A549 (cell line): ENCODE measurements at regions not wholly inside any gene's neighbourhood (a gene's known extent, or its start where the extent isn't known, plus 50 kb on each side); places are given as distances from the start of the nearest gene placed in this dataset.

Experiments
- ATAC-seq, 2 experiments: fragments of 200-7000 bp in 1 of 2; fragments of >200 bp in 1 of 2; cut with Nextera tagmentation in 1 of 2; cut with Tn5 transposase in 1 of 2; 3 replicates each; pipeline versions ENCODE4 v1.8.0 to v1.9.1; 2018 to 2020; ENCODE audit warnings: mild to moderate bottlenecking in 1 of 2, moderate library complexity in 1 of 2
- CTCF ChIA-PET: fragments of 300-600 bp; sonication (Branson Sonifier 250); formaldehyde crosslinking; extraction: SDS; loops from one replicate; lab custom pipeline; 2021; ENCODE audit warnings: antibody characterized with exemption, inconsistent platforms; lab: Yijun Ruan, JAX
- POLR2A ChIA-PET: fragments of 350-600 bp; formaldehyde crosslinking; extraction: SDS; loops from one replicate; lab custom pipeline; 2021; ENCODE audit warnings: antibody characterized with exemption, inconsistent platforms; lab: Yijun Ruan, JAX
- DNase-seq, 2 experiments: peaks; one replicate each; pipeline versions ENCODE4 v3.0.0 to v3.0.0-alpha.2; 2011 to 2016; ENCODE audit warnings: low read depth in 1 of 2, low spot score in 1 of 2
- FAIRE-seq: peaks from 2 replicates; lab custom pipeline; 2011; peaks lifted over from hg19 to GRCh38; lab: Jason Lieb, UNC
- H3K27ac ChIP-seq, 2 experiments: fragments of >200 bp; sonication (Bioruptor Twin); formaldehyde crosslinking; 3 replicates each; pipeline ENCODE4 v1.5.1; 2016 to 2017
- H3K4me1 ChIP-seq: fragments of >200 bp; sonication (Bioruptor Twin); formaldehyde crosslinking; 3 replicates; pipeline ENCODE4 v1.6.1; 2016
- H3K4me2 ChIP-seq: fragments of >200 bp; sonication (Bioruptor Twin); formaldehyde crosslinking; 3 replicates; pipeline ENCODE4 v1.6.1; 2016
- H3K4me3 ChIP-seq: fragments of >200 bp; sonication (Bioruptor Twin); formaldehyde crosslinking; 3 replicates; pipeline ENCODE4 v1.5.1; 2016
- H3K9me3 ChIP-seq: fragments of >200 bp; sonication (Bioruptor Twin); formaldehyde crosslinking; 3 replicates; pipeline ENCODE4 v1.6.1; 2016
- ATOH8 ChIP-seq: fragments of 250-450 bp; sonication (Bioruptor Pico); IDR thresholded peaks from 2 replicates; pipeline ENCODE4 v1.5.0; 2020; ENCODE audit warnings: low read depth, mild to moderate bottlenecking, moderate library complexity
- CTCF ChIP-seq: fragments of >200 bp; sonication (Bioruptor Twin); formaldehyde crosslinking; IDR thresholded peaks from 3 replicates; pipeline ENCODE4 v1.5.1; 2016
- EHF ChIP-seq: fragments of 250-450 bp; sonication (Bioruptor Pico); IDR thresholded peaks from 2 replicates; pipeline ENCODE4 v1.5.0; 2020; ENCODE audit warnings: mild to moderate bottlenecking
- ELK1 ChIP-seq: fragments of 150-350 bp; IDR thresholded peaks from 2 replicates; pipeline ENCODE4 v1.6.1; 2014; ENCODE audit warnings: low read depth, mild to moderate bottlenecking, low read length
- ESRRA ChIP-seq: fragments of 150-350 bp; IDR thresholded peaks from 2 replicates; pipeline ENCODE4 v1.6.1; 2014; ENCODE audit warnings: mild to moderate bottlenecking, low read length, borderline replicate concordance
- FOXS1 ChIP-seq: fragments of 250-450 bp; sonication (Bioruptor Pico); IDR thresholded peaks from 2 replicates; pipeline ENCODE4 v1.5.0; 2020; ENCODE audit warnings: mild to moderate bottlenecking, moderate library complexity
- GATA3 ChIP-seq: IDR thresholded peaks from 2 replicates; pipeline ENCODE4 v1.6.1; 2012; ENCODE audit warnings: borderline replicate concordance
- HDAC2 ChIP-seq: fragments of 200-600 bp; sonication (generic); IDR thresholded peaks from 2 replicates; pipeline ENCODE4 v1.6.1; 2016
- HOXA7 ChIP-seq: fragments of 250-450 bp; sonication (Bioruptor Pico); IDR thresholded peaks from 2 replicates; pipeline ENCODE4 v1.5.0; 2020; ENCODE audit warnings: mild to moderate bottlenecking, moderate library complexity
- HOXB13 ChIP-seq: fragments of 250-450 bp; sonication (Bioruptor Pico); IDR thresholded peaks from 2 replicates; pipeline ENCODE4 v1.5.0; 2020; ENCODE audit warnings: low read depth, mild to moderate bottlenecking, moderate library complexity
- HOXB5 ChIP-seq: fragments of 250-450 bp; sonication (Bioruptor Pico); IDR thresholded peaks from 2 replicates; pipeline ENCODE4 v1.5.0; 2020; ENCODE audit warnings: mild to moderate bottlenecking, moderate library complexity
- JUN ChIP-seq, 2 experiments: fragments of >200 bp; sonication (Bioruptor Twin); formaldehyde crosslinking; IDR thresholded peaks; 2 replicates in 1 of 2; 3 replicates in 1 of 2; pipeline ENCODE4 v1.6.1; 2016 to 2017
- JUNB ChIP-seq: fragments of >200 bp; sonication (Bioruptor Twin); formaldehyde crosslinking; IDR thresholded peaks from 2 replicates; pipeline ENCODE4 v1.6.1; 2016
- KDM5A ChIP-seq: fragments of 200-600 bp; sonication (generic); IDR thresholded peaks from 2 replicates; pipeline ENCODE4 v1.6.1; 2016; ENCODE audit warnings: antibody characterized with exemption, mild to moderate bottlenecking
- PBX3 ChIP-seq: IDR thresholded peaks from 2 replicates; pipeline ENCODE4 v1.6.1; 2012
- PHF8 ChIP-seq: fragments of 200-600 bp; sonication (generic); IDR thresholded peaks from 2 replicates; pipeline ENCODE4 v1.6.1; 2016; ENCODE audit warnings: low read depth, mild to moderate bottlenecking, antibody characterized with exemption, moderate library complexity, borderline replicate concordance
- POLR2A ChIP-seq: IDR thresholded peaks from 2 replicates; pipeline ENCODE4 v1.6.1; 2012; ENCODE audit warnings: mild to moderate bottlenecking, low read length
- RARB ChIP-seq: fragments of 250-450 bp; sonication (Bioruptor Pico); IDR thresholded peaks from 2 replicates; pipeline ENCODE4 v1.8.0; 2021; ENCODE audit warnings: mild to moderate bottlenecking, moderate library complexity
- RCOR1 ChIP-seq: fragments of 150-350 bp; IDR thresholded peaks from 2 replicates; pipeline ENCODE4 v1.6.1; 2014; ENCODE audit warnings: antibody characterized with exemption, low read length, low read depth
- REST ChIP-seq: fragments of 200-600 bp; sonication (generic); IDR thresholded peaks from 2 replicates; pipeline ENCODE4 v1.6.1; 2016; ENCODE audit warnings: antibody characterized with exemption, mild to moderate bottlenecking, moderate library complexity
- RNF2 ChIP-seq: fragments of 200-600 bp; sonication (generic); IDR thresholded peaks from 2 replicates; pipeline ENCODE4 v1.6.1; 2016; ENCODE audit warnings: low read depth, mild to moderate bottlenecking, antibody characterized with exemption, moderate library complexity, borderline replicate concordance
- SMC3 ChIP-seq: fragments of >200 bp; sonication (Bioruptor Twin); formaldehyde crosslinking; IDR thresholded peaks from 3 replicates; pipeline ENCODE4 v1.6.1; 2018; ENCODE audit warnings: inconsistent platforms
- TP53 ChIP-seq: fragments of 250-450 bp; sonication (Bioruptor Pico); IDR thresholded peaks from 2 replicates; pipeline ENCODE4 v1.5.0; 2021; ENCODE audit warnings: mild to moderate bottlenecking, moderate library complexity
- ZC3H11A ChIP-seq: fragments of 450-650 bp; IDR thresholded peaks from 2 replicates; pipeline ENCODE4 v1.6.1; 2014; ENCODE audit warnings: antibody characterized with exemption, mild to moderate bottlenecking
- ZFP36 ChIP-seq: fragments of 450-650 bp; IDR thresholded peaks from 2 replicates; pipeline ENCODE4 v1.6.1; 2014; ENCODE audit warnings: borderline replicate concordance; ENCODE audit not compliant: partially characterized antibody
- ZSCAN20 ChIP-seq: fragments of 250-450 bp; sonication (Bioruptor Pico); IDR thresholded peaks from 2 replicates; pipeline ENCODE4 v1.8.0; 2022; ENCODE audit warnings: mild to moderate bottlenecking, moderate library complexity
- WGBS: methylation state at CpG from one replicate; pipeline ENCODE4 v1.1.6; 2017; ENCODE audit errors: missing lambda C conversion rate; 5-methylcytosine and 5-hydroxymethylcytosine counted together

- TF ChIP-seq RARB = no peak
- TF ChIP-seq ZSCAN20 (CRISPR knock-in tag) = no peak
- TF ChIP-seq HOXB5 (CRISPR knock-in tag) = no peak
These were observed 969.6 kb upstream of the GJE1 start (continued) for GRCh38 chr6:141163107-141163506.

- WGBS = 88% methylated on average over 1 of the region's 1 CpG
- no peak overlapping the region for H3K4me3 ChIP-seq
- TF ChIP-seq RCOR1 = no peak
- TF ChIP-seq POLR2A = no peak
- no peak for TF ChIP-seq ELK1
- no peak for TF ChIP-seq SMC3
- no peak for TF ChIP-seq PBX3
- TF ChIP-seq ESRRA = no peak
- no peak for TF ChIP-seq KDM5A
- TF ChIP-seq FOXS1 = no peak
- no peak for TF ChIP-seq EHF (CRISPR knock-in tag)
- TF ChIP-seq, all 56 proteins: peak for 0
- no peak for FAIRE-seq
- no peak for DNase-seq
- POLR2A ChIA-PET = no interaction called here
- Histone ChIP-seq H3K9me3 (no peaks in the 10 kb centered on the region), H3K27ac (no peak overlapping the region), H3K4me2 (no peak overlapping the region), H3K4me1 (no peaks in the 10 kb centered on the region)
- CTCF ChIA-PET = no interaction called here
- no peak for ATAC-seq
These were observed 974.0 kb upstream of the GJE1 start for GRCh38 chr6:141158740-141159139.

- CTCF ChIA-PET = no interaction called here
These were observed 979.2 kb upstream of the GJE1 start for GRCh38 chr6:141153563-141153962.

More at GRCh38 chr6:141153563-141153962, 979.2 kb upstream of the GJE1 start:
- 21% methylated on average over 2 of the region's 2 CpGs for WGBS
- no peak overlapping the region for H3K4me3 ChIP-seq
- no peaks in the 10 kb centered on the region for H3K9me3 ChIP-seq
- ATAC-seq (no peak), DNase-seq (no peak), FAIRE-seq (no peak)
- no peak overlapping the region for H3K27ac ChIP-seq
- no peak overlapping the region for H3K4me2 ChIP-seq
- no peaks in the 10 kb centered on the region for H3K4me1 ChIP-seq
- POLR2A ChIA-PET = no interaction called here
- TF ChIP-seq JUN (IDR thresholded peaks at IDR 0.05) = no peak
- no peak for TF ChIP-seq ZC3H11A
- no peak for TF ChIP-seq PBX3
- TF ChIP-seq TP53 (CRISPR knock-in tag) = no peak
- TF ChIP-seq JUNB = no peak
- no peak for TF ChIP-seq CTCF
- no peak for TF ChIP-seq HDAC2
- no peak for TF ChIP-seq HOXB5 (CRISPR knock-in tag)
- no peak for TF ChIP-seq ZFP36
- TF ChIP-seq ATOH8 (CRISPR knock-in tag) = no peak
- no peak for TF ChIP-seq RNF2
- no peak for TF ChIP-seq REST
- TF ChIP-seq GATA3 = no peak
- no peak for TF ChIP-seq PHF8
- TF ChIP-seq HOXA7 (CRISPR knock-in tag) = no peak
- TF ChIP-seq HOXB13 (CRISPR knock-in tag) = no peak
